ENCODE measurements at regions not wholly inside any gene's neighbourhood (a gene's known extent, or its start where the extent isn't known, plus 50 kb on each side); places are given as distances from the start of the nearest gene placed in this dataset.

GRCh38 chr1:104768466-104768865 is 1018.8 kb downstream of the AMY1C start:
- TF ChIP-seq CTCF (IDR thresholded peaks at IDR 0.05) = no peak
- no peak for TF ChIP-seq SIN3A (IDR thresholded peaks at IDR 0.05; ENCODE audit: borderline replicate concordance, insufficient read depth, low read depth, low read length)

Measured in Panc1 (cell line).